ENCODE measurements at regions not wholly inside any gene's neighbourhood (a gene's known extent, or its start where the extent isn't known, plus 50 kb on each side); places are given as distances from the start of the nearest gene placed in this dataset.
"Not testable (repeated sequence)": the region's sequence is repeated elsewhere in the genome, so short reads cannot be mapped to it uniquely, and the experiment has no call there.

DNA sequence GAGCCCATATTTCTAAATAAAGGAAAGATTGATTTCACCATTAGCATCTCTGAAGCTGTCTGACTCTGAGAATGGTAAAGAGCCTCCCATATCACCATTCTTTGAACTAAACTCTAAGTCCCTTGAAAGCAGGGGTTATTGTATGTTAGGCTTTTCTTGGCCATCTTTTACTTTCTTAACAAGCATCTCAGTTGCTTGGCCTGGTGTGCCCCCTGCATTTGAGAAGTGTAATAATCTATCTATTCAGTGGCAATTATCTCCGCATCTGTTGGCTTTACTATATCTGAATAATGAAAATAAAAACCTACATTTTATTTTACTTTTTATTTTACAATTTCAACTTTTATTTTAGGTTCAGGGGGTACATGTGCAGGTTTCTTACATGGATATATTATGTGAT, 128.3 kb upstream of the ARMCX2 start:
- TF ChIP-seq EP300 (IDR thresholded peaks at IDR 0.05) (no peak), POLR2AphosphoS5 (IDR thresholded peaks at IDR 0.05) (no peak), POLR2A (IDR thresholded peaks at IDR 0.05) (no peak)
- TF ChIP-seq, protein P1, sequence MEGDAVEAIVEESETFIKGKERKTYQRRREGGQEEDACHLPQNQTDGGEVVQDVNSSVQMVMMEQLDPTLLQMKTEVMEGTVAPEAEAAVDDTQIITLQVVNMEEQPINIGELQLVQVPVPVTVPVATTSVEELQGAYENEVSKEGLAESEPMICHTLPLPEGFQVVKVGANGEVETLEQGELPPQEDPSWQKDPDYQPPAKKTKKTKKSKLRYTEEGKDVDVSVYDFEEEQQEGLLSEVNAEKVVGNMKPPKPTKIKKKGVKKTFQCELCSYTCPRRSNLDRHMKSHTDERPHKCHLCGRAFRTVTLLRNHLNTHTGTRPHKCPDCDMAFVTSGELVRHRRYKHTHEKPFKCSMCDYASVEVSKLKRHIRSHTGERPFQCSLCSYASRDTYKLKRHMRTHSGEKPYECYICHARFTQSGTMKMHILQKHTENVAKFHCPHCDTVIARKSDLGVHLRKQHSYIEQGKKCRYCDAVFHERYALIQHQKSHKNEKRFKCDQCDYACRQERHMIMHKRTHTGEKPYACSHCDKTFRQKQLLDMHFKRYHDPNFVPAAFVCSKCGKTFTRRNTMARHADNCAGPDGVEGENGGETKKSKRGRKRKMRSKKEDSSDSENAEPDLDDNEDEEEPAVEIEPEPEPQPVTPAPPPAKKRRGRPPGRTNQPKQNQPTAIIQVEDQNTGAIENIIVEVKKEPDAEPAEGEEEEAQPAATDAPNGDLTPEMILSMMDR (IDR thresholded peaks at IDR 0.05), result no peak
- Histone ChIP-seq H3K4me3 (no peak overlapping the region), H3K27me3 (no peaks in the 10 kb centered on the region), H3K36me3 (no peaks in the 10 kb centered on the region), H3K9me3 (no peaks in the 10 kb centered on the region), H3K4me1 (no peaks in the 10 kb centered on the region), H3K27ac (no peak overlapping the region)
- 93 to 100% (median 98%) methylated on average over 1 of the region's 1 CpG for WGBS, 5 donors
- DNase-seq, result no peak
- intact Hi-C loops (cut with DNase I; ENCODE audit: low total_unique reads), result no loop called here

DNA sequence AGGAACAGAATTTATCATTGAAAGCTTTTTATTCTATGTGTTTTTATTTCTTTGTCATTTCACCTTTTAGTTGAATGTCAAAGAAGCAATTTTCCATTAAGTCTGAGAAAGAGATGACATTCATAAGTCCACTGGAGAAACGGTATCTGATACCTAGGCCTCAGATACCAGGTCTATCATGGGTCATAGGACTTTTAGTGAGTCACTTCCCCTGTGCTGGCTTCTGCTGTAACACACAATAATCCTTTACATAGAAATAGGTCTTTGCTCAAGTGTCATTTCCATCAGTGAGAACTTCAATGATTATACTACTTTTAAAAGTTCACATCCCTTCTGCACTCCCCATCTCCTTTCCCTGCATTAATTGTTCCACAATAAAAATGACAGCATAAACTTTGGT, 125.5 kb upstream of the ARMCX2 start:
- Histone ChIP-seq H3K36me3 (no peaks in the 10 kb centered on the region), H3K27me3 (no peaks in the 10 kb centered on the region), H3K27ac (no peak overlapping the region), H3K9me3 (no peaks in the 10 kb centered on the region), H3K4me3 (no peak overlapping the region), H3K4me1 (no peaks in the 10 kb centered on the region)
- TF ChIP-seq POLR2AphosphoS5 (IDR thresholded peaks at IDR 0.05) (no peak), EP300 (IDR thresholded peaks at IDR 0.05) (no peak), POLR2A (IDR thresholded peaks at IDR 0.05) (no peak)
- TF ChIP-seq, protein P1 (IDR thresholded peaks at IDR 0.05), result no peak
- DNase-seq, result no peak
- 22 to 64% (median 46%) methylated on average over 1 of the region's 1 CpG for WGBS, 5 donors
- intact Hi-C loops (cut with DNase I; ENCODE audit: low total_unique reads), result no loop called here

- H3K4me3 ChIP-seq; H3K36me3 ChIP-seq; H3K4me1 ChIP-seq; H3K9me3 ChIP-seq; H3K27ac ChIP-seq; H3K27me3 ChIP-seq; DNase-seq; intact Hi-C loops (cut with DNase I; ENCODE audit: low total_unique reads): not testable (repeated sequence)
- WGBS, 5 donors, result 76 to 85% (median 81%) methylated on average over 12 to 19 of the region's 19 CpGs
These were observed 120.8 kb upstream of the ARMCX2 start for GRCh38 chrX:101780421-101780820.

DNA sequence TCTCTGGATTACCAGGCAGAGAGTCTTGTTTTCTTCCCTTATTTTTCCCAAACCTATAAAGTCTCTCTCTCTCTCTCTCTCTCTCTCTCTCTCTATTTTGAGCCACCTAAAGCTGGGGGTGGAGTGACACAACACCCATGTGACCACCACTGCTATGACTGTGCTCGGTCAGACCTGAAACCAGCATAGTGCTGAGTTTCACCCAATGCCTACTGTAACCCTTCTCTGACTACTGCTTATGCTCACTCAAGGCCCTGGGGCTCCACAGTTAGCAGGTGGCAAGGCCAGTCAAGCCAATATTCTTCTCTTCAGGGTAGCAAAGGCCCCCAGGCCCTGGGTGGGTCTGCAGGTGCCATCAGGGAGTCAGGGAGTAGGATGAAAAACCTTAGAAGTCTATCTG, 114.7 kb upstream of the ARMCX2 start:
- 81 to 94% (median 83%) methylated on average over 1 of the region's 1 CpG for WGBS, 5 donors
- Histone ChIP-seq H3K9me3 (peaks cover 0 to 16% (median 0%) of the 10 kb centered on the region in 4 donors), H3K36me3 (no peaks in the 10 kb centered on the region), H3K27ac (no peak overlapping the region), H3K27me3 (no peaks in the 10 kb centered on the region), H3K4me1 (no peaks in the 10 kb centered on the region), H3K4me3 (no peak overlapping the region)
- intact Hi-C loops (cut with DNase I; ENCODE audit: low total_unique reads), result no loop called here
- TF ChIP-seq, protein P1 (IDR thresholded peaks at IDR 0.05), result no peak
- TF ChIP-seq EP300 (IDR thresholded peaks at IDR 0.05) (no peak), POLR2AphosphoS5 (IDR thresholded peaks at IDR 0.05) (no peak), POLR2A (IDR thresholded peaks at IDR 0.05) (no peak)
- no peak for DNase-seq

GRCh38 chrX:101764538-101764937, 104.9 kb upstream of the ARMCX2 start:
- Histone ChIP-seq H3K27me3 (peaks cover 0 to 9% (median 0%) of the 10 kb centered on the region in 3 donors), H3K4me1 (no peaks in the 10 kb centered on the region), H3K4me3 (no peak overlapping the region), H3K9me3 (peaks cover 0 to 4% (median 0%) of the 10 kb centered on the region in 4 donors), H3K36me3 (no peaks in the 10 kb centered on the region), H3K27ac (no peak overlapping the region)
- intact Hi-C loops (cut with DNase I; ENCODE audit: low total_unique reads), result no loop called here
- WGBS, 5 donors, result 76 to 88% (median 79%) methylated on average over 4 of the region's 4 CpGs
- DNase-seq, result no peak
- no peak for TF ChIP-seq POLR2A (IDR thresholded peaks at IDR 0.05)
- TF ChIP-seq POLR2AphosphoS5 (IDR thresholded peaks at IDR 0.05), result no peak
- TF ChIP-seq, protein P1 (IDR thresholded peaks at IDR 0.05), result no peak
- TF ChIP-seq EP300 (IDR thresholded peaks at IDR 0.05), result no peak
